ENCODE measurements at regions not wholly inside any gene's neighbourhood (a gene's known extent, or its start where the extent isn't known, plus 50 kb on each side); places are given as distances from the start of the nearest gene placed in this dataset.

DNA sequence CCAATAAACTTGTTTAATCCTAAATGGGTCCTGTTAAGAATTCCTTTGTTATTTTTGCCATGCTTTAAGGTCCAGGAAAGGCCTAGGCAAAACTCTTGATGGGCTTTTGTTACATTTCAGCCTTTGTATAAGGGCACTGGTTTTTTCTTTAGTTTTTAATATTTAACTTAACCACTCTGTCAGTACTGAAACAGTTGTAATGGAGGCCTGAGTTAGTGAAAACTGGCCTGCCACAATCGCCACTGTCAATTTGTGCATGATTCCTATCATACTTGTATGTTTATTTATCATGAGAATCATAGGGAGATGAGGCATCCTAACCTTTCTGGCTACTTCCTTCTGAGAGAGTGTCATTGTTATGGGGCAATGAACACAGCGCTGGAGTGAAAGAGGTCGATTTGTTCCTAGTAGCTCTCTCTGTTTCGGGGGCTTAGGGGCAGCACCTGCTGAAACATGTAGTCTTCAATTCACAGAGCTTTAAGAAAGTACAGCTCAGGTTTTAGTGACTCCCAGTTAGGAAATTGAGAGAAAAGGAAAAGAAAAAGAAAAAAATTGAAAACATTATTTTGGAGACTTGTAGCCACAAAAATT, 393.8 kb upstream of the FSTL5 start:
- TF ChIP-seq CTCF (conservative IDR thresholded peaks at IDR 0.05; ENCODE audit: low read depth, low read length) = no peak
- TF ChIP-seq EZH2 (IDR thresholded peaks at IDR 0.05; ENCODE audit: borderline replicate concordance, low read depth, low read length, poor library complexity, severe bottlenecking) = no peak

Measured in A673 (cell line).